Bone marrow (tissue), 2 donors: ENCODE measurements at regions not wholly inside any gene's neighbourhood (a gene's known extent, or its start where the extent isn't known, plus 50 kb on each side); places are given as distances from the start of the nearest gene placed in this dataset.

Experiments
- DNase-seq, 2 donors: peaks; one replicate each; lab custom pipeline; 2025; lab: John Stamatoyannopoulos, UW

GRCh38 chr17:69949973-69950695 is 124.9 kb upstream of the KCNJ16 start:
- DNase-seq = no peak

DNA sequence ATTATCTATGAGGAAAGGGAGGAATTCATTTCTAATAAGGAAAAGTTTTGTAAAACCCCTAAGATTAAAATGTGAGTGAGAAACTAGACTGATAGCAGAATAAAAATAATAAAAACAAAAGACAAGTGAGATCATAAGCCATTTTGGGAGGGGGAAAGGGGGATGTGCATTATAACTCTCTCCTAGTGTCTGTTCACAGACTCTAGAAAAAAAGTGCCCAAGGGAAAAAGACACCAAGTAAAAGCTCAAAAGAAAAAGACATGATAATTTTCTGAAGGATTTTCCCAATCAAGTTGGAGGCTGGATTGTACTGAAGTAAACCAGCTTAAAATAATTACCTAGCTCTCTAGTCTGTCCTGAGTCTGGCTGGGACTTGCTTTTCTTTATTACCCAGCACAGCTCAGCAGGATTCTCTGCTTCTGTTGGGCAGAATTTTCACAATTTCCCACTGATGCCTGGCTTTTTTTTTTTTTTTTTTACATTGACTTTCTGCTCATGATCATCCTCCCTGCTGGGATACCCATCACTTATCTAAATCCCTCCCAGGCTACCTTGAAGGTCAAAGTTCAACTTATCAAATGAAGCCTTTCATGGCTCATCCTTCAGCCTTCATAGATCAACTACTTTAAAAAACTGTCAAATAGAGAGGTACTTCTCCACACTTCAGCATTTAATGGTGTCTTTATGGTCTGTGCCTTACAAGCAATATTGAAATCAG is 124.2 kb upstream of the KCNJ16 start:
- no peak for DNase-seq

DNA sequence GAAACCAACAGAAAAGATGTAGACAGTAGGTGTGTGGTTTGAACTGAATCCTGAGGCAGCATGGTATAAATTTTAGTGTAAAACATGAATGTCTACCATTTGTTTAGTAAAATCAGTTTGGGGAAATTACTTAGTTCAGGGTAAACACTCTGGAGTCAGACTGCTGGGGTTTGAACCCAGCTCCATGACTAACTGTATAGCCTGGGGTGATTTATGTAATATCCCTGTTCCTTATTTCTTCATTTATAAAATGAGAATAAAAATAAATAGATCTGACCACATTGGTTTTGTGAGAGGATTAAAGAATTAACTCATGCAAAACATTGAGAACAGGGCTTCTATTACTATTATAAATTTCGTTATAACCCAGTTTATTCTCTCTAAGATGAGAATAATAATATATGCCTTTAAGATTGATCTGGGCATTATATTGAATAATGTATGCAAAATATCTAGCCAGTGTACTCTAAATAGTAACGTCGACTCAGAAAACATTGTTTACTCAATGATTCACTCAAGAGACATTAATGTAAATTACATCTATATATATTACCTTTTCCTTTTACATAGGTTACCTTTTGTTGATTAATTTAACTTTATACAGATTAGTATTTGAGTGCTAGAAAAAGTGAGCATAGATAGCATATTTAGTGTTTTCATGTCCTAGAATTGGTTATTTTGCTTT is 120.6 kb upstream of the KCNJ16 start:
- no peak for DNase-seq

- DNase-seq = no peak
Observed at GRCh38 chr17:69958063-69958462, 117.0 kb upstream of the KCNJ16 start.

GRCh38 chr17:69959283-69959682 is 115.7 kb upstream of the KCNJ16 start:
- DNase-seq = no peak

- no peak for DNase-seq
Observed at GRCh38 chr17:69960755-69961154, 114.3 kb upstream of the KCNJ16 start.

GRCh38 chr17:69961501-69962145 is 113.4 kb upstream of the KCNJ16 start:
- DNase-seq = no peak

GRCh38 chr17:69962436-69962995 is 112.5 kb upstream of the KCNJ16 start:
- DNase-seq = no peak

DNA sequence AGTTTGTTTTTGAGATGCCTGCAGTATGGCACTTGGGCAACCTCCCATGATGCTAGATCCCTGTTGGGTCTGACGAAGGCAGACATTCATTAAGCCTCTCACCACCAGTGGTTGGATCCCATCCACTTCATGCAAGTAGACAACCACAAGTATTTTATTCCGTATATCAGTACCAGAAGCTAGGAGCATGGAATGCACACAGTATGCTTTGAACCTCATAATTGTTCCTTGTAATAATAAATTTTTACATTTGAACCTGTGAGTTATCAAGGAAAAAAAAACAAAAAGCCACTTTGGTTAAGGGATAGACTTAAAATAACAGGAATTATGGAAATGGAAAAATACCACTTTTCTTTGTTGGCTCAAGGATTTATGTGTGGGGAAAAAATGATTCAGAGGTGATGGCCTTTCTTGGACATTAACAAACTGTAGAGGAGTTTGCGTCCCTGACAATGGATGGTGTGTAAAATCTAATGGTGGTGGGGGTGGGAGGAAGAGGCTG is 107.1 kb upstream of the KCNJ16 start:
- no peak for DNase-seq

- DNase-seq = no peak
Observed at GRCh38 chr17:69969897-69970296, 105.1 kb upstream of the KCNJ16 start.

DNA sequence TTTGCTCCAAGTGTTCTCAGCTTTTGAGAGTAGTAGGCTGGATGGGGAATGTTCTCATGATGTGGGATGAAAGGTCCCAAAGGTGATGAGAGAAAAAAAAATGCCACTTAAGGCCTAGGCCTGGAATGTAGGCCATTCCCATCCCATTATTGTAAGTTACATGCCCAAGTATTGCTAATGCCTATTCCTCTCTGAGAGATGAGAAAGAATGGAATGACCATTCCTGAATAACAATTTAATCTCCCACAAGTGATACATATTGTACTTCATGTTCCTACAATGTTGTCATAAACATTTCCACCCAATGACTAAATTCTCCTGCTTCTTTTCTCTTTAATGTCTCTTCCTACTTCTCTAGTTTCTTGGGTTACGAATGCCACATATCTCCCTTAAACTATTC is 102.8 kb upstream of the KCNJ16 start:
- DNase-seq = no peak

DNA sequence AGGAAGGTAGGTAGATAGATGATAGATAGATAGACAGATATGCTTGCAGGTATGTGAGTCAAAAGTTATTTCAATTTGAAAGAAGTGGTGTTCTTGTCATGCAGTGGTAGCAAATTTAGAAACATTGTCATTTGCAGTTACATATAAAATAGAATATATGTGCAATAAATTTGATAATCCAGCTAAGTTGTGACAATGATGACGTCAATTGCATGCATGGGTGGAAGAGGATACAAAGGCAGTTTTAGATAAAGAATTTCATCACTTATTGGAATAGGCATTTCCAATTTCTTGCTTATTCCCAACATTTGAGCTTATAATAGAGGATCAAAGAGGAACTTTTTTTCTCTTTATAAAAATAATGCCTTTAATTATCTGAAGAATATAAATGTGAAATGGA is 99.2 kb upstream of the KCNJ16 start:
- DNase-seq = no peak

DNA sequence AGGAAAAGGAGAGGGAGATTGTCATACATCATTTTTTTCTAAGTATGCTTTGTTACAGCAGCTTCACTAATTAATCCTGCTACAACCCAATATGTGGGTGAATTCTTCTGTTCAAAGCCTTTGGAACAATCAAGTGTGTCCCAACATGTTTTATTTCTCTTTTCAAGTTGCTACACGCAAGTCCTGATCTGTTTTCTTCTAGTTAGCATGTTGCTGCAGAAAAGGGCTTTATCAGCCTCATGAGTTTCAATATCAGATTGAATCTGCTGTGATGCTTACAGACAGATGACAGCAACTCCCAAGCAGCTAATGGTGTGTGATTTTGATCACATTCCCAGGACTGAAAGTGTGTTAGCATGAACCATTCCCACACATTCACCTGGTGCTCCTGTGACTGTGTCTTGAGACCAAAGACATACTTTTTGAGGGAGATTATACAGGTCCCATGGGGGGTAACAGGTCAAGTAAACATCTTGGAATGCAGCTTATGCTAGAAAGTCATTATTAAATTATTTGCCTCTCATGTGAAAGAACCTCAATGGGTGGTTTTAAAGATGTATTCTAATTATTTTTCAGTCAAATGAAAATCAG is 96.9 kb upstream of the KCNJ16 start:
- DNase-seq = no peak

- no peak for DNase-seq
Observed at GRCh38 chr17:69981441-69981840, 93.6 kb upstream of the KCNJ16 start.

- no peak for DNase-seq
Observed at GRCh38 chr17:69995476-69995875, 79.5 kb upstream of the KCNJ16 start.

- DNase-seq = no peak
Observed at GRCh38 chr17:69997332-69997731, 77.7 kb upstream of the KCNJ16 start.

GRCh38 chr17:69999253-69999652 is 75.8 kb upstream of the KCNJ16 start:
- no peak for DNase-seq

GRCh38 chr17:70006159-70006558 is 68.9 kb upstream of the KCNJ16 start:
- no peak for DNase-seq

DNA sequence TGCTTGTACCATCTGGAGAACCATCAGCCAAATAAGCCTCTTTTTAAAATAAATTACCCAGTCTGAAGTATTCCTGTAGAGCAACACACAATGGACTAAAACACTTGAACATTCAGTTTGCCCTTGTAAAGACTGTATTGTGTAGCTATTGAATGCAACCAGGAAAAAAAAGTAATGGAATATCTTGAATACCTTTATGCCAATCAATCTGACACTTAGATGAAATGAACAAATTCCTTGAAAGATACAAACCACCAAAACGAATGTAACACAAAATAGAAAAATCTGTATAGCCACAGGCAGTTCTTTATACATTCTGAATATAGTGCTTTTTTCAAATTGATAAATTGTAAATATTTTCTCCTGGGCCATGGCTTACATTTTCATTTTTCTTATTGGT is 63.3 kb upstream of the KCNJ16 start:
- DNase-seq = no peak

GRCh38 chr17:70013911-70014310 is 61.1 kb upstream of the KCNJ16 start:
- no peak for DNase-seq

- no peak for DNase-seq
Observed at GRCh38 chr17:70017112-70017511, 57.9 kb upstream of the KCNJ16 start.

DNA sequence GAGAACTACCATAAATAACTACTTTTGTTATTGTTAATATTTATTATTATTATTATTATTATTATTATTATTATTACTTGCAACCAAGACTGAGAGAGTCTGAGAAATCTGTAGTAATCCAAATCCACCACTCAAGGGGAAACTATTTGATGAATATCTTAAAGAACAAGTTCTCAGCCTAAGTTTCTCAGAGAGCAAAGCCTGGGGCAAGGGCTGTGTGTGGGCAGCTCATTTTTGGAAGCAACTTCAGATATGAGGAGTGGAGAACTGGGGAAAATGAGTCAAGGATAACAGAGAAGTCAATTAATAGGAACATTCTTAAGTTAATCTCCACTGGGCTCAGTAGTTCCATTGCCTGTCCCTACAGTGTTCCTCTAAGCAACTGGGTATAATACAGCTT is 57.1 kb upstream of the KCNJ16 start:
- DNase-seq = no peak
